K562 (cell line): ENCODE measurements at regions not wholly inside any gene's neighbourhood (a gene's known extent, or its start where the extent isn't known, plus 50 kb on each side); places are given as distances from the start of the nearest gene placed in this dataset.

ENCODE experiments used
- ZNF584 ChIP-seq: fragments of 200-800 bp; sonication (Bioruptor generic); IDR thresholded peaks from 2 replicates; pipeline ENCODE4 v1.6.1; 2016; ENCODE audit warnings: low read depth, mild to moderate bottlenecking, missing genetic modification characterization, missing compliant biosample characterization
- TF ChIP-seq, protein P1 (sequence below): fragments of 450-650 bp; IDR thresholded peaks from 2 replicates; pipeline ENCODE4 v1.7.0; 2016; ENCODE audit warnings: borderline replicate concordance

DNA sequence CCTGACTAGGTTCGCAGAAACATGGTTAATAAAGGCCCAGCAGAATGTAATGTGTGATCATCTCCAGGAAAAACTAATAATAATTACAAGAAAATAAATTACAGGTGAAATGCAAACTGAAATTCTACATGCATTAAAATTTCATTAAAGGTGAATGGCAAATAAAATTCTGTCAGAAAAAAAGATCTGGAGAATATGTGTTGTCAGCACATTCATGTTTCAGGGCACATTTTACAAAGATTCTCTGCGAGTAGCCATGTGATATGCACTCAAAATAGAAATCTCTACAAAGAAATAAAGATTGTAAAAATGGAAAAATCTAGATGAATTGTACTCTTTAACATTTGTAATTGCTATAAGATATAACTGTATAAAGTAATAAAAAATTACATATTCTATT lies 765.2 kb downstream of the TMEM121 start:
- no peak for TF ChIP-seq ZNF584 (CRISPR knock-in tag)
- TF ChIP-seq, protein P1, sequence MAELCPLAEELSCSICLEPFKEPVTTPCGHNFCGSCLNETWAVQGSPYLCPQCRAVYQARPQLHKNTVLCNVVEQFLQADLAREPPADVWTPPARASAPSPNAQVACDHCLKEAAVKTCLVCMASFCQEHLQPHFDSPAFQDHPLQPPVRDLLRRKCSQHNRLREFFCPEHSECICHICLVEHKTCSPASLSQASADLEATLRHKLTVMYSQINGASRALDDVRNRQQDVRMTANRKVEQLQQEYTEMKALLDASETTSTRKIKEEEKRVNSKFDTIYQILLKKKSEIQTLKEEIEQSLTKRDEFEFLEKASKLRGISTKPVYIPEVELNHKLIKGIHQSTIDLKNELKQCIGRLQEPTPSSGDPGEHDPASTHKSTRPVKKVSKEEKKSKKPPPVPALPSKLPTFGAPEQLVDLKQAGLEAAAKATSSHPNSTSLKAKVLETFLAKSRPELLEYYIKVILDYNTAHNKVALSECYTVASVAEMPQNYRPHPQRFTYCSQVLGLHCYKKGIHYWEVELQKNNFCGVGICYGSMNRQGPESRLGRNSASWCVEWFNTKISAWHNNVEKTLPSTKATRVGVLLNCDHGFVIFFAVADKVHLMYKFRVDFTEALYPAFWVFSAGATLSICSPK: no peak
